ENCODE measurements at regions not wholly inside any gene's neighbourhood (a gene's known extent, or its start where the extent isn't known, plus 50 kb on each side); places are given as distances from the start of the nearest gene placed in this dataset.
"Not testable (repeated sequence)": the region's sequence is repeated elsewhere in the genome, so short reads cannot be mapped to it uniquely, and the experiment has no call there.

GRCh38 chr20:12512755-12513154 lies 496.0 kb upstream of the SPTLC3 start:
- no peak for DNase-seq

DNA sequence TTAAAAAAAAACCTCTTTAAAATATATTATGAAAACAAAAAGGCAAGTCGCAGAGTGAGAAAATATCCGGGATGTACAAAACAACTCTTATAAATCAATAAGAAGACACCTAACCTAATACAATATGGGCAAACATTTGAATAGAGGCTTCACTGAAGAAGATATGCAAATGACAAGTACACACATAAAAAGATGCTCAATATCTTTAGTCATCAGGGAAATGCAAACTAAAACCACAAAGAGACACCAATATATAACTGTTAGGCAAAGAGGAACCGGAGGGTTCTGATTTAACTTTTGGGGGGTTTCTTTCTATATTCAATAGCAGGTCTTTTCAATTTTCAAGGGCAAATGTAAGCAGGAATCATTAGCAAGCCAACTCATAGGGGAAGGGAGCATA lies 480.7 kb upstream of the SPTLC3 start:
- no peak for DNase-seq

GRCh38 chr20:12528591-12529041 lies 480.2 kb upstream of the SPTLC3 start:
- no peak for DNase-seq

- no peak for DNase-seq
Observed at GRCh38 chr20:12531626-12532025, 477.1 kb upstream of the SPTLC3 start.

GRCh38 chr20:12535316-12535715 lies 473.5 kb upstream of the SPTLC3 start:
- no peak for DNase-seq

DNA sequence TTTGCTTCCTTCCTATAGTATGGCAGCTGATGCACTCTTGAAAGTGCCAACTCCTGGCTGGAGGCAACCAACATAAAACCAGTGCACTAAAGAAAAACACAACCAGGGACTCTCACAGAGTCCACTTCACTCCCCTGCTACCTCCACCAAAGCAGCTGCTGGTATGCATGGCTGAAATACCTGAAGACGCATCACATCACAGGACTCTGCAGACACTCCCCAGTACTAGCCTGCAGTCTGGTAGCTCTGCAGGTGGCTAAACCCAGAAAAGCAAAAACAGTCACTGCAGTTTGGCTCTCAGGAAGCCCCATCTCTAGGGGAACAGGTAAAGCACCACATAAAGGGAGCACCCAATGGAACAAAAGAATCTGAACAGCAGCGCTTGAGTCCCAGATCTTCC lies 473.0 kb upstream of the SPTLC3 start:
- no peak for DNase-seq

DNA sequence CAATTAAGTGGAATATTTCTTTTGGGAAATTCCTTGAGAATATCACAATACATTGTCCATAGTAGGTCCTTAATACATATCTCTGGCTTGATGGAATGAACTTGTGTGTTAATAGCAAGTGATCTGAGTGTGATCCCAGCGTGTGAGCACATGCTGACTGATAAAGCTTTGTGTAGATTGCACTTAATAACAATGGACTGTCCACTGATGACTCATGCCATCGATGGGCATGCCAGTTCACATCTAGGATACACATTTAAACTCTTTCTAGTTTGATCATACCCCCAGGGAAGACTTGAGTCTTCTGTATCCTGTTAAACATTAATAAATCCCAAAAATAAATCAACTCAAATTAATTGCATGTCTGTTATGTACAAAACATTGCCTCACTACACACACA lies 454.3 kb upstream of the SPTLC3 start:
- DNase-seq: no peak

DNA sequence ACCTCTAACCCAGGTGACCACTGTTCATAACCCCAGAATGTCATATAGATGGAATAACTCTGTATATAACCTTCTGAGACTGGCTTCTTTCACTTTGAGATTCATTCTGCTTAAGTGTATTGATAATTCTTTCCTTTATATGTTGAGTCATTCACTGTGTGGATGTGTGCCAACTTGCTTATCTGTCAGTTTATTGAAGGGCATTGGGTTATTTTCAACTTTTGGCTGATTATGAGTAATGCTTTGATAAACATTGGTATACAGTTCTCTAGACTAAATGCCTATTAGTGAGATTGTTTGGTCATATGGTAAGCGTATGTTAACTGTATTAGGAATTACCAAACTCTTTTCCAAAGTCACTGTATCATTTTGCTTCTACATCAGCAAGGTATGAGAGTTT lies 453.4 kb upstream of the SPTLC3 start:
- no peak for DNase-seq

- DNase-seq: not testable (repeated sequence)
Observed at GRCh38 chr20:12555849-12556248, 452.9 kb upstream of the SPTLC3 start.

GRCh38 chr20:12557224-12557623 lies 451.5 kb upstream of the SPTLC3 start:
- DNase-seq: no peak

- no peak for DNase-seq
Observed at GRCh38 chr20:12564979-12565378, 443.8 kb upstream of the SPTLC3 start.

DNA sequence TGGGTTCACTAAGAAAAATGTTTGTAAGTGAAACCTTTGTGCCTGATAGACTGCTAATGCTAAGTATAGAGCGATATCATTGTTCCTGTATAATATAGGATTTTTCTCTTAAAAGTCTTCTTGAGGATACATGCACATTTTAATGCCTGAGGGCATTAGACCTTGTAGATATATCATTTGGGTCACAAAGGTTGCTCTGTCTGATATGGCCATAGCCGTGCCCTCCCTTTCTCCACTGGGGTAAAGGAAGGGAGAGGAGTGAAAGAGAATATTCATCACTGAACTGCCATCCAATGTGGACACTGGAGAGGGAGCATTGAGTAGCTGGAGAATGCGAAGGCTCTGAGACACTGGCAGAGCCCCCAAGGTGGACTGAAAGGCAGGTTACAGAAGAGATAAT lies 442.2 kb upstream of the SPTLC3 start:
- no peak for DNase-seq

DNA sequence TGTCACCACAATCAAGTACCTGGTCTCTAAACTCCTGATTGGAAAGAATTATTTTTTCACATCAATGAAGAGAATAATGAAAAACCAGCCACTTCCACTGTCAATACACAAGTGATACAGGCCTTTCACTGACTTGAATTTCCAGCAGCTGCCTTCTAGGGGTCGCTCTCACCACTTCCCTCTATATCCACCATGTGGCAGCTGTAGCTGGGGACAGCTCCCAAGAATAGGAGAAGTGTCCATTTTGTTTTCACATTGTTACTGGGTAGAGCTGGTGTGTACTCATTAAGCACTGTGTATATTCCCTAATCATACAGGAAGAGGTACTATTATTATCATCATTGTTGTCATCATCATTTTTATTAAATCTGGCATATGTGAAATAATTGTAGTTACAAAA lies 438.4 kb upstream of the SPTLC3 start:
- DNase-seq: no peak

- no peak for DNase-seq
Observed at GRCh38 chr20:12573442-12573841, 435.3 kb upstream of the SPTLC3 start.

GRCh38 chr20:12575352-12576095 lies 433.2 kb upstream of the SPTLC3 start:
- no peak for DNase-seq

DNA sequence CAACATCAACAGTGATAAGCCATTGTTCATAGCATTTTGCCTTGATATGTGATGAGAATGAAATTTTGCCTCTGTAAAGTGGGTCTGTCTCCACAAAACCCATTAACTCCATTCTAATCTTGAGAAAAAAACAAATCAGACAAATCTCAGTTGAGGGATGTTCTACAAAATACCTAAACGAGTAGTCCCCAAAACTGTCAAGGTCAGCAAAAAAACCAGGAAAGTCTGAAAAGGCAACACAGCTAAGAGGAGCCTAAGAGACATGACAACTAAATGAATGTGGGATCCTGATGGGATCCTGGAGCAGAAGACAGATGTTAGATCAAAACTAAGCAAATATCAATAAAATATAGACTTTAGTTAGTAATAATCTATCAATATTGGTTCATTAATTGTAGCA lies 431.6 kb upstream of the SPTLC3 start:
- no peak for DNase-seq

- no peak for DNase-seq
Observed at GRCh38 chr20:12581644-12582289, 427.0 kb upstream of the SPTLC3 start.

- DNase-seq: not testable (repeated sequence)
Observed at GRCh38 chr20:12582710-12583109, 426.1 kb upstream of the SPTLC3 start.

DNA sequence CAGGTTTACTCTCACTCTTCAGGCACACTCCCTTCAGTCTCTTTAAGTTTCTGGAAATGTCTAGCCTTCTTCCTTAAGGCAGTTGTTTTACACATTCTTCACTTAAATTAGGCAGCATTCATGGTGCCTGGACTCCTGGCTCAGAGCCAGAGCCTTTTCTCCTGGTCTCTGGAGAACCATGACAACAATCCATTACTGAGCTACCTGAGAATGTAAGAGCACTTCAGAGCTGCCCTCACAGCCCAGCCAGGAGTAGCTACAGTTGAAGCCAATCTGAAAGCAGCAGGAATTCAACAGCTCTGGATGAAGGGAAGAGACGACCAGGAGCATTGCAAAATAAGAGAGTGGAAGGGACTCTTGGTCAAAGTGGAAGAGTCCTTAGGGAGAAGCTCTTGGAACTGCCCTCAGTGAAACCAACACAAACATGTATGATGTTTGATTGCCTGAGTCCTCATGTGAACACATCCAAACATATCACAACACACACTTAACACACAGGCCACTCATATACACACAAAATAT lies 416.8 kb upstream of the SPTLC3 start:
- DNase-seq: no peak

- no peak for DNase-seq
Observed at GRCh38 chr20:12592756-12593155, 416.0 kb upstream of the SPTLC3 start.

- no peak for DNase-seq
Observed at GRCh38 chr20:12593342-12593873, 415.4 kb upstream of the SPTLC3 start.

- no peak for DNase-seq
Observed at GRCh38 chr20:12594410-12595088, 414.2 kb upstream of the SPTLC3 start.

DNA sequence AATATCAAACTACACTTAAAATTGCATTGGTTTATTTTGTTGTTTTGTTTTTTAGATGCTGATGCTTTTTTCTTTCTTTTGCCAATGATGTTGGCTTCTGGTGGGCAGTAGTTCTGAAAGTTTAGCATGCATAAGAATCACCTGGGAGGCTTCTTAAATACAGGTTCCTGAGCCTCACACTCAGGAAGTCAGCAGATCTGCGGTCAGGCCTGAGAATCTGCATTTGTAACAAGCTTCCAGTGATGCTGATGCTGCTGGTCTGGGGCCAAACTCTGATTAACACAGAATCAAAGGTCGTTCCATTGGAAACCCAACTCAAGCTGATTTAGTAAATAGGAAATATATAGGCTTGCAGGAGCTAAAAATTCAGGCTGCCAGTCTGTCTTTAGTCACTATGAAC lies 412.9 kb upstream of the SPTLC3 start:
- DNase-seq: no peak

GRCh38 chr20:12596863-12597262 lies 411.9 kb upstream of the SPTLC3 start:
- DNase-seq: no peak
